RPMI7951 (cell line): ENCODE measurements at regions not wholly inside any gene's neighbourhood (a gene's known extent, or its start where the extent isn't known, plus 50 kb on each side); places are given as distances from the start of the nearest gene placed in this dataset.

Experiments used
- DNase-seq: peaks from one replicate; pipeline ENCODE4 v3.0.0-alpha.2; 2012; ENCODE audit warnings: low read depth

GRCh38 chr3:117253636-117254035 lies 544.1 kb downstream of the TUSC7 start:
- no peak for DNase-seq

- no peak for DNase-seq
Measured at GRCh38 chr3:117254985-117255384, 545.4 kb downstream of the TUSC7 start.

GRCh38 chr3:117255736-117256135 lies 546.2 kb downstream of the TUSC7 start:
- no peak for DNase-seq

GRCh38 chr3:117261983-117262421 lies 552.4 kb downstream of the TUSC7 start:
- no peak for DNase-seq

- DNase-seq = no peak
Measured at GRCh38 chr3:117263270-117263669, 553.7 kb downstream of the TUSC7 start.

- DNase-seq = no peak
Measured at GRCh38 chr3:117263745-117264144, 554.2 kb downstream of the TUSC7 start.

- DNase-seq = no peak
Measured at GRCh38 chr3:117264204-117264994, 554.8 kb downstream of the TUSC7 start.

GRCh38 chr3:117266806-117267205 lies 557.2 kb downstream of the TUSC7 start:
- DNase-seq = no peak

- no peak for DNase-seq
Measured at GRCh38 chr3:117268318-117268717, 558.7 kb downstream of the TUSC7 start.

GRCh38 chr3:117272274-117272673 lies 562.7 kb downstream of the TUSC7 start:
- no peak for DNase-seq

GRCh38 chr3:117272876-117273523 lies 563.4 kb downstream of the TUSC7 start:
- no peak for DNase-seq

GRCh38 chr3:117277816-117278215 lies 568.2 kb downstream of the TUSC7 start:
- DNase-seq = no peak

GRCh38 chr3:117278424-117279190 lies 569.0 kb downstream of the TUSC7 start:
- no peak for DNase-seq

GRCh38 chr3:117281371-117281770 lies 571.8 kb downstream of the TUSC7 start:
- DNase-seq = no peak

GRCh38 chr3:117282566-117282965 lies 573.0 kb downstream of the TUSC7 start:
- no peak for DNase-seq

GRCh38 chr3:117285737-117286136 lies 576.2 kb downstream of the TUSC7 start:
- no peak for DNase-seq

- DNase-seq = no peak
Measured at GRCh38 chr3:117286488-117286887, 576.9 kb downstream of the TUSC7 start.

GRCh38 chr3:117287602-117288001 lies 578.0 kb downstream of the TUSC7 start:
- no peak for DNase-seq

- no peak for DNase-seq
Measured at GRCh38 chr3:117291476-117291875, 581.9 kb downstream of the TUSC7 start.

- no peak for DNase-seq
Measured at GRCh38 chr3:117297065-117297464, 587.5 kb downstream of the TUSC7 start.

GRCh38 chr3:117297541-117297940 lies 588.0 kb downstream of the TUSC7 start:
- DNase-seq = no peak

- DNase-seq = no peak
Measured at GRCh38 chr3:117298273-117298672, 588.7 kb downstream of the TUSC7 start.

GRCh38 chr3:117302428-117302827 lies 592.8 kb downstream of the TUSC7 start:
- DNase-seq = no peak
